HAP-1 (cell line): ENCODE measurements at regions not wholly inside any gene's neighbourhood (a gene's known extent, or its start where the extent isn't known, plus 50 kb on each side); places are given as distances from the start of the nearest gene placed in this dataset.

Source experiments
- DNase-seq, 2 experiments: peaks; one replicate each; pipeline ENCODE4 v3.0.0-alpha.2; 2016 to 2020; ENCODE audit warnings: low spot score in 2 of 2
- H3K27me3 ChIP-seq: fragments of 250-450 bp; sonication (Bioruptor Pico); 2 replicates; pipeline ENCODE4 v1.5.1; 2020; ENCODE audit warnings: low read depth, mild to moderate bottlenecking, moderate library complexity
- H3K36me3 ChIP-seq: fragments of 250-450 bp; sonication (Bioruptor Pico); replicated peaks from 2 replicates; pipeline ENCODE4 v1.5.1; 2020; ENCODE audit warnings: mild to moderate bottlenecking
- H3K4me1 ChIP-seq: fragments of 250-450 bp; sonication (Bioruptor Pico); 2 replicates; pipeline ENCODE4 v1.5.1; 2020; ENCODE audit warnings: mild to moderate bottlenecking
- H3K4me3 ChIP-seq: fragments of 250-450 bp; sonication (Bioruptor Pico); 2 replicates; pipeline ENCODE4 v1.5.1; 2020; ENCODE audit warnings: mild to moderate bottlenecking, moderate library complexity
- H3K9me3 ChIP-seq: fragments of 250-450 bp; sonication (Bioruptor Pico); 2 replicates; pipeline ENCODE4 v1.5.1; 2020; ENCODE audit warnings: mild to moderate bottlenecking, moderate library complexity
- in situ Hi-C: fragments of 300-500 bp; cut with MboI; formaldehyde crosslinking; loops from 3 replicates; pipeline ENCODE4 v1.14.3; 2020; ENCODE audit warnings: low sequenced_read_pairs, inconsistent platforms, mixed read lengths

DNA sequence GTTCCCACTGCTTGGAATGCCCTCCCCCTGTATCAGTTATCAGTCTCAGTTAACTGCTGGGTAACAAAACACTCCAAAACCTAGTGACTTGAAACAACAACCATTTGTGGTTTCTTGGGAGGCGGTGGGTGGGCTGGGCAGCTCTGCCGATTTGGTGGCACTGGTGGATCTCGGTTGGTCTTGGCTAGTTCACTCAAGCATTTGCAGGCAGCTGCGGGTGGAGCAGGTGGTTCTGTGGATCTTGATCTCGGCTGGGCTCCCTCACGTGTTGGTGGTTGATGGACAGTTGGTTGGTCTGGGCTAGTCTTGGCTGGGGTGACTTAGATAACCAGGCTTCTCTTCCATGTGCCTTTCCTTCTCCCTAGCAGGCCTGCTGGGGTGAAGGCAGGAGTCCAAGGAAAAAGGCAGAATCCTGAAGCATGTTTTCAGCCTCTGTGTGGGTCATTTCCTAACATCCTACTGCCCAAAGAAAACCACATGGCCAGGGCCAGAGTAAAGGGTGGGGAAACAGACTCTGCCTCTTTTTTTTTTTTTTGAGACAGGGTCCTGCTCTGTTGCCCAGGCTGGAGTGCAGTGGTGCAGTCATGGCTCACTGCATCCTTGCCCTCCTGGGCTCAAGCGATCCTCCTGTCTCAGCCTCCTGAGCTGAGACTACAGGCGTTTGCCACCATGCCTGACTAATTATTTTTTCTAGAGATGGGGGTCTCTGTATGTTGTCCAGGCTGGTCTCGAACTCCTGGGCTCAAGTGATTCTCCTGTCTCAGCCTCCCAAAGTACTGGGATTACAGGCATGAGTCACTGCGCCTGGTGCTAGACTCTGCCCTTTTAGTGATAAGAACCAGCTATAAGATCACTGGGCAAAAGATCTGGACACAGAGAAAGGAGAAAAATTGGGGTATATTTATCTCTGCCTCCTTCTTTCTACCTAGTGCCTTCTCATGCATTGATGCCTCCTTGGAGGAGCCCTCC, 183.7 kb downstream of the RGS3 start:
- H3K9me3 ChIP-seq = no peaks in the 10 kb centered on the region
- H3K36me3 ChIP-seq = no peaks in the 10 kb centered on the region
- peaks cover 8% of the 10 kb centered on the region for H3K27me3 ChIP-seq
- in situ Hi-C loops = no loop called here
- H3K4me1 ChIP-seq = no peaks in the 10 kb centered on the region
- no peak for DNase-seq
- H3K4me3 ChIP-seq = no peak overlapping the region

DNA sequence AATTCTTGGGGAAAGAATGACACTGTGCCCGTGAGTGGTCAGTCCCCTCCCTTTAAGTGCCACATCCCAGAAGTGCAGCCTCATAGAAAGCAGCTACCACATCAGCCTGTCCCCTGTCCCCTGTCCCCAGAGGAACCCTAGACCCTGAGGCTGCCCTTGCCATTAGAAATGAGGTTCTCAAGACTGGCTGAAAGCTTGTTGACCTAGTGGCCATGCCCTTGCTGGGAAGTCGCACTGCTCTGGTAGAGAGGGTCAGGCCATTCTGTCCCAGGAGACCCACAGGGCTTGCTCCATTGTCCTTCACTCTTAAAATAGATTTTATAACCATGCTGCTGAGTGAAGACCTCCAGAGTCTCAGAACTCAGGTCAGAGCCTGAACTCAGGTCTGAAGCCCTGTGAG, 184.5 kb downstream of the RGS3 start:
- Histone ChIP-seq H3K4me1 (no peaks in the 10 kb centered on the region), H3K36me3 (no peaks in the 10 kb centered on the region), H3K27me3 (peaks cover 5% of the 10 kb centered on the region), H3K4me3 (no peak overlapping the region), H3K9me3 (no peaks in the 10 kb centered on the region)
- DNase-seq = no peak
- in situ Hi-C loops = no loop called here

DNA sequence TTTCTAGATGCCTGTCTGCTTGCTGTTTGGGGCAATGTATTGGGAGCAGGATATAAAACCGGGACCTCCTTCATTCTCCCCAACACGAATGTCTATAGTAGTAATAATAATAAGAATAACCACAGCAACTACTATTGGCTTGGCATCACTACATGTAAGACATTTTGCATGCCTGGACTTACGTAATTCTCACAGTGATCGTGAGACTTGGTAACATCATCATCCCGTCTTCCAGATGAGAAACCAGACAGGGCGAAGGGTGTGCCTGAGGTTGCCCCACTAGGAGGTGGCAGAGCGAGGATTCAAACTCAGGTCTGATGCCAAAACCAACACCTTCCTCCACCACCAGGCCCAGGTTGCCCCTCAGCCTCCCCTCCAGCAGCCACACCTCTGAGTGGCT, 185.1 kb downstream of the RGS3 start:
- no peaks in the 10 kb centered on the region for H3K4me1 ChIP-seq
- no peaks in the 10 kb centered on the region for H3K9me3 ChIP-seq
- in situ Hi-C loops = no loop called here

DNA sequence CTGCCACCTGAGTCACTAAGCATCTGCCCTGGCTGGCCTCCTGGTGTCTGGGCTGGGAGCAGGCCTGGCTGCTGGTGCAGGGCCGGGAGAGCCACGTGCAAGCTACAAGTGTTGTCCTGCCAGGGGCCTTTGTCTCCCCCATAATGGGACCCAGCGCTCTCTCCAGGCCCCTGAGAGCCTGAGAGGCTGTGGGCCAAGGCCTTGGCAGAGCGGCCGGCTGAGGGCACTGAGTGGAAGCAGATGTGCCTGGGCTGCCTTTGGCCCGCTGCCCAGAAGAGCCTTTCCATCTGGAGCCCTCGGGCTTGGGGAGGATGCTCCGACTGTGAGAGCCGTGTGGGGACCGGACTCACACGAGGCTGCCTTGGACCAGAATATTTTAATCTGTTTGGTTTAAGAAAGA, 185.5 kb downstream of the RGS3 start:
- no peaks in the 10 kb centered on the region for H3K9me3 ChIP-seq
- no peak for DNase-seq
- in situ Hi-C loops = no loop called here

More for the DNA sequence above, 185.1 kb downstream of the RGS3 start:
- H3K27me3 ChIP-seq = peaks cover 5% of the 10 kb centered on the region
- no peak for DNase-seq
- H3K4me3 ChIP-seq = no peak overlapping the region
- H3K36me3 ChIP-seq = no peaks in the 10 kb centered on the region

DNA sequence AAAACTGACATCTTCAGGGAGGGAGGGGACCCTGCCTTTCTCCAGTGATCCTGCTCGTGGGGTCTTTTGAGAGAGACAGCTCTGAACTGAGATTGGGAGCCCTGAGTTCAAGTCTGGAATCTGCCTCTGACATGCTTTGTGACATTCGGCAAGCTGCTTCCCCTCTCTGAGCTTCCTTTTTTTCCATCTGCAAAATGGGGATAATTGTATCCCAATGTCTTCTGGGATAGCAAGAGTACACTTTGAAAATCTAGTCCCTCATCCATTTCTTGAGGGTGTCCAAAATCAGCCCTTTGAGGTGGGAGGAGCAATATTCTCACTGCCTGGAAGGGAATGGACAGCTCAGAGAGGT, 186.3 kb downstream of the RGS3 start:
- Histone ChIP-seq H3K9me3 (no peaks in the 10 kb centered on the region), H3K4me3 (no peak overlapping the region), H3K27me3 (peaks cover 5% of the 10 kb centered on the region), H3K4me1 (no peaks in the 10 kb centered on the region), H3K36me3 (no peaks in the 10 kb centered on the region)
- DNase-seq = no peak
- in situ Hi-C loops = no loop called here

More for the DNA sequence above, 185.5 kb downstream of the RGS3 start:
- H3K4me3 ChIP-seq = no peak overlapping the region
- peaks cover 5% of the 10 kb centered on the region for H3K27me3 ChIP-seq
- no peaks in the 10 kb centered on the region for H3K4me1 ChIP-seq
- no peaks in the 10 kb centered on the region for H3K36me3 ChIP-seq

DNA sequence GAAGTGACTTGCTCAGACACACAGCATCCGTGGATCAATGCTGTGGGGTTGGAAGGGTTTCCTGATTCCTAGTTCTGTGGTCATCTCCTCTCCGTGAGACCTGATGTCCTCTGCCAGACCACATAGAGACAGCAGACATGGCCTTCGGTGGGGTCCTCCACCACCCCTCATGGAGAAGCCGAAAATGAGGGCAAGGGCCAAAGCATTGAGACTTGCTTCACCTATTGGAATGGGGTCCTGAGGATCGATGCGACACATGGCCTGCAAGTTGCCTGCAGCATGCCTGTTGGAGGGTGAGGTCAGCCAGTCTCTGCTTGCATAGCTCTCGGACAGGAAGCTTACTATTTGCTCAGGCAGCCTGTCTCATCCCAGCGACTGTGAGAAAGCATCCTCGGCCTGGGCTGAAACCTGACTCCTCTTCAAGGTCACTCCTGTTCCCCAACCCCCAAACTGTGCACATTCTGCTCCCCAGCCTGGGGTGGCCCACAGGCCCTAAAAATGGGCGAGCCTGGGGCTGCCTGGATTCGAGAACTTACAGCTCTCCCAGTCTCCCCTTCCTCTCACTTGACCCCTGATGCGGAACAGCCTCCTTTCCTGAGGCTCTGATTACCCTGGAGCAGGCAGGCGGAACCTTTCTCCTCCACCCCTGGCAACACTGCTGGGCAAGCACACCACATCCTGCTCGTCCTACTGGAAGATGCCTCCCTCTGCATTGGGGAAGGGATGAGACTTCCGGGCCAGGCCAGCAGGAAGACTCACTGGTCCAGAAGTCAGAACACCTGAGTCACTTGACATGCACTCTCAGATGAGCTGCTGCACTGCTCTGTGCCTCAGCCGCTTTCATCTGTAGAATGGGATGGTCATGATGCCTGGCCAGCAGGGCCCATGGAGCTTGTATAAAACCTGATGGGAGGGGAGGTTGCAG, 186.9 kb downstream of the RGS3 start:
- in situ Hi-C loops = no loop called here
- no peaks in the 10 kb centered on the region for H3K36me3 ChIP-seq
- H3K9me3 ChIP-seq = no peaks in the 10 kb centered on the region
- DNase-seq = no peak
- H3K4me3 ChIP-seq = no peak overlapping the region
- H3K27me3 ChIP-seq = peaks cover 5% of the 10 kb centered on the region
- H3K4me1 ChIP-seq = no peaks in the 10 kb centered on the region

DNA sequence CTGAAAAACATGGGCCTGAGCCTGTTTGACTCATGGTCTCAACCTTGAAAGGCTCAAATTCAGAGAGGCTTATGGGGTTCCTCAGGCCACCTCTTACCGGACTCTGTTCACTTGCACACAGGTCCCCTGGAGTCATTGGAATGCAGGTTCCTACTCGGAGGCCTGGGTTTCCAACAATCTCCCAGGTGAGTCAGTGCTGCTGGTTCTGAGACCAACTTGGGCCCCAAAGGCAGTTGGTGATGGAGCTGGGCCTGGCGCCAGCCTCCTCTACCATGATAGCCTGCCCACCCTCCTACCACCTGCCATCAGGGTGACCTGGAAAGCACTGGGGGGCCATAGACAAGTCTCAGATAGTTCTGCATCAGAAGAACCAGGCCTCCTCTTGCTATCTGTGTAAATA, 188.4 kb downstream of the RGS3 start:
- Histone ChIP-seq H3K36me3 (no peaks in the 10 kb centered on the region), H3K4me1 (no peaks in the 10 kb centered on the region), H3K9me3 (no peaks in the 10 kb centered on the region), H3K4me3 (no peak overlapping the region), H3K27me3 (no peaks in the 10 kb centered on the region)
- no peak for DNase-seq
- in situ Hi-C loops = no loop called here

DNA sequence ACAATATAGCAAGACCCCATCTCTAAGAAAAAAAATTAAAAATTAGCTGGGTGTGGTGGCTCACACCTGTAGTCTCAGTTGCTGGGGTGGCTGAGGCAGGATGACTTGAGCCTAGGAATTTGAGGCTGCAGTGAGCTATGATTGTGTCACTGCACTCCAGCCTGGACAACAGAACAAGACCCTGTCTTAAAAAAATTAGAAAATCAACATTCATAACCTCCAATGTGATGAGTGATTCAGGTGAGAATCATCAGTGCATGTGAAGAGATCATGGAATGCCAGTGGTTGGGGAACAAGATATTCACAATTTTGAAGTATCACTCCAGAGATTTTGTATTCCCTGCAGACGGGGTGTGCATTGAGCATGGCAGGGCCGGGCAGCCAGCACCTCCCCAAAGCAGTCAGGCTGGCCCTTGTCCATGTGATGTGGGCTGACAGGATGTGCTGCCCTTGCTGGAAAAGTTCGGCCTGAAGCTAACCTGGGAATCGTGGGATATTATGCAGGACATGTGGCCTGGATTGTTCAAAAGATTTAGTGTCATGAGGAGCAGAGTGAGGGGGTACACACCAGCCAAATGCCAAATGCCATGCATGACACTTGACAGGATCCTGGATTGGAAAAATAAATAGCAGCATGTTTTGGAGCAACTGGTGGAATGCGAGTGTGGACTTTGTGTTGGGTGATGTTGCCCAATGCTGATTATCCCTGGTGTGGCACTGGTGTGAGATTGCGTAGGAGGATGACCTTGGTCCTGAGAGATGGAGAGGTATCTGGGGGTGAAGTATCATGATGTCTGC, 189.0 kb downstream of the RGS3 start:
- Histone ChIP-seq H3K4me3 (no peak overlapping the region), H3K9me3 (no peaks in the 10 kb centered on the region), H3K4me1 (no peaks in the 10 kb centered on the region), H3K36me3 (no peaks in the 10 kb centered on the region), H3K27me3 (no peaks in the 10 kb centered on the region)
- no peak for DNase-seq
- in situ Hi-C loops = no loop called here

DNA sequence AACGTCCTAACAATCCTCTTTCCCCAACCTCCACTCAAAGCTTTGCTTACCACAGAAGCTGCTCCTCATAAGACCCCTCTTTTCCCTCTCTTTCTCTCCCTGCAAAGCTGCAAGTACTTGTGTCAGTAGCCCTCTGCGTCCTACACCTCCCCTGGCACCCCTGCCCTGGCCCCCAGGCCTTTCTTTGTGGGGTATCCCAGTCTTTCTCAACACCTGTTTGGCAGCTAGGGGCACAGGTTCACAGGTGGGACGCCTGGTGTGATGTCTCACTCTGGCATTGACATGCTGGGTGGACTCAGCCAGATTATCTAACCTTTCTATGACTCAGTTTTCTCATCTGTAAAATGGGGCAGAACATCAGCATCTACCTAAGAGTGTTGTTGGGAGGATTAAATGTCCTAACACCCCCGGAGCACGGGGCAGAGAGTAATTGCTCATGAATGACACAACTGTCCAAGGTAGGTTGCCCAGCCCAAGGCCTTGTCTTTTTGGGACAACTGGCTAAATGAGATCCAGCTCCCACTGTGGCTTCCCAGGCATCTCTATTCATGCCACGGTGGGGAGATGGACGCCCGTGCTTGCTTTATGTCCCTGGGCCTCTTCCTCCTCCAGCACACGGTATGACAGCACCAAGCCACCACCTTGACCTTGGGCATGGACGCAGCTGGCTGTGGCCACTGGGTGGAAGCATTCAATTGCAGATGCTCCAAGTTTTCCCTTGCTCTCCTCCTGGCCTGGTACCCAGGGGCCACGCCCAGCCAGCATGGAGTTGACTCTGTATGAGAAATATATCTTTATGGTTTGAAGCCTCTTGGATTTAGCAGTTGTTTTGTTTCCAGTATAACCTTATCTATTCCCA, 190.4 kb downstream of the RGS3 start:
- H3K9me3 ChIP-seq = no peaks in the 10 kb centered on the region

DNA sequence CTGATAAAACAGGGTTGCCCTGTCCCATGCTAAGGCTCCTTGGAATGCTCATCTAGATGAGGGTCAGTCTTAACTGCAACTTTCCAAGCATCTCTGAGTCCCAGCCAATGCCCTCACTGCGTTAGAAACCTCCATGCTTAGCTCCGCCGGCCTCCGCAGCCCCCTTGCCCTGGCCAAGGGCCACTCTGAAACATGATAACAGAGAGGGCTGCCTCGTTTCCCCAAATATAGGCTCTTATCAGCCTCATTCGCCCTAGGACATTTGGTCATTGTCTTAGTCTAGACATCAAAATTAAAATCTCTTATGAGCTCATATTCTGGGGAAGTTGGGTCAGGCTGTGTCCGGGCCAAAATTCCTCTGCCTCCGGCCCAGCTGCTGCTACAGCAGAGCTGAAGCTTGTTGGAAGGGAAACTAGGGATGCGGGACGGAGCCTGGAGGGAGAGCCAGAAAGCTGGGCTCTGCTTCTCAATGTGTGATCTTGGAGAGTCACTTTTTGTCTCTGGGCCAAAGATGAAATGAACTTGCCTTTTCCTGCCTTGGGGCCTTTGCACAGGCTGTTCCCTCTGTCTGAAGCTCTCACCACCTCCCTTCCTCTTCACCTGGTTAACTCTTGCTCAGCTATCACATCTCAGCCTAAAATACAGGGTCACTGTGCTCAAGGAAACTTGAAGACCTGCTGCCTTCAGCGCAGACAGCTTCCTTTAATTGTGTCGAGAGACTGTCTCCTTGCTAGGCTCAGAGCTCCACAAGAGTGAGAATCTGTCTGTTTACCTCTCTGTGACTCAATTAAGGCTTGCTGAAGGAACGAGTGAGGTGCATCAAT, 191.3 kb downstream of the RGS3 start:
- Histone ChIP-seq H3K4me3 (no peak overlapping the region), H3K36me3 (no peaks in the 10 kb centered on the region), H3K27me3 (peaks cover 6% of the 10 kb centered on the region; the same call in 1 of the 2 replicates), H3K4me1 (no peaks in the 10 kb centered on the region), H3K9me3 (no peaks in the 10 kb centered on the region)
- in situ Hi-C loops = loop anchor here (5.0 kb wide), 3 partner anchors 63 to 383 kb away; no protein-coding TSS in a partner anchor
- no peak for DNase-seq

More for the DNA sequence above, 190.4 kb downstream of the RGS3 start:
- Histone ChIP-seq H3K27me3 (no peaks in the 10 kb centered on the region), H3K4me1 (no peaks in the 10 kb centered on the region), H3K36me3 (no peaks in the 10 kb centered on the region), H3K4me3 (no peak overlapping the region)
- in situ Hi-C loops = no loop called here
- DNase-seq = no peak

DNA sequence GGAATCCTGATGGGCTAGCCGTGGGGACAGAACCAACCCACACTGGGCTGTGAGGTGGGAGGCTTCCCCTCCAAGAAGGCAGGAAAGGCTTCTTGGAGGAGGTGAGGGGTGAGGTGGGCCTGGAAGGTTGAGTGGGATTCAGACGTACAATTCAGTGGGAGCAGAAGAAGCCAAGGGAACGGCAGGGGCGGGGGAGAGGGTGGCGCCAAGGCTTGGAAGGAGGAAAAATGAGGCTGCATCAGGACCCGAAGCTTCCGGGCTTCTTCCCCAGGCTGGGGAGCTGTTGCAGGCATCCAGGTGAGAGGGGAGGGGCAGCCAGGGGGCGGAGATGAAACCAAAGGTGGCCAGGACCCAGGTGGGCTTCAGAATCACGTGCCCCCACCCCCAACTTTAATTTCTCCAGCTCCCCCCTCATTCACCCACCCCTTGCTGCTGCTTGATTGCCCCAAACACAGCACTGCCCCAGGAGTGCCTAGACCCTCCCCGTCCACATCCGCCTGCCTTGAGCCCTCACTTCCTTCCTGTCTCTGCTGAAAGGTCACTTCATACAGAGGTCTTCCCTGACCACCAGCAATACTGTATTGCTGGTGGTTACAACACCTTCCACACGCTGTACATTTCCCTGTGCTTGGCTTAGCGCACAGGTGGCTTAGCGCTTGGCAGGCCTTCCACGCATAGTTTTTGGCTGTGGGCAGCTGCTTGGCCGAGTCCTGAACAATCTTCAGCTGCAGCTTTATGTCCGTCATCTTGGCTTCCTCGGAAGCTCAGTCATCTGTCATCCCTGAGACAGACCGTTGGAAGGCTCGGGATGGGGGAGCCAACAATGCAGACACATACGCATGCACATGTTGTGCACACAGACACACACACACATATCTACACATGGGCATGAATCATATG, 193.5 kb downstream of the RGS3 start:
- no peak for DNase-seq
- Histone ChIP-seq H3K4me1 (no peaks in the 10 kb centered on the region), H3K9me3 (no peaks in the 10 kb centered on the region), H3K36me3 (no peaks in the 10 kb centered on the region), H3K4me3 (no peak overlapping the region), H3K27me3 (peaks cover 14% of the 10 kb centered on the region)
- in situ Hi-C loops = loop anchor here (5.0 kb wide), 3 partner anchors 65 to 385 kb away; no protein-coding TSS in a partner anchor
